ENCODE measurements at regions not wholly inside any gene's neighbourhood (a gene's known extent, or its start where the extent isn't known, plus 50 kb on each side); places are given as distances from the start of the nearest gene placed in this dataset.

- Histone ChIP-seq H3K9ac (ENCODE audit: low read length) (no peak overlapping the region), H3K9me2 (ENCODE audit: insufficient read depth) (no peaks in the 10 kb centered on the region), H2AFZ (ENCODE audit: low read depth, low read length, poor library complexity, severe bottlenecking) (no peak overlapping the region), H3K36me3 (ENCODE audit: control insufficient read depth in 1 of 2, insufficient read depth in 2 of 2, low read length in 2 of 2) (no peaks in the 10 kb centered on the region), H3K4me3 (replicated peaks in 1 of 2; ENCODE audit: low read depth in 1 of 2, low read length in 2 of 2) (no peak overlapping the region), H3K27ac (ENCODE audit: low read depth, low read length) (no peak overlapping the region), H3K4me1 (ENCODE audit: control insufficient read depth in 1 of 2, insufficient read depth in 2 of 2, low read length in 2 of 2) (no peaks in the 10 kb centered on the region), H3K4me2 (ENCODE audit: low read length) (no peak overlapping the region), H3K27me3 (ENCODE audit: insufficient read depth, low read length) (no peaks in the 10 kb centered on the region), H3K9me3 (ENCODE audit: control insufficient read depth in 1 of 2, insufficient read depth in 1 of 2, low read depth in 1 of 2, low read length in 2 of 2) (no peaks in the 10 kb centered on the region), H4K20me1 (ENCODE audit: insufficient read depth) (no peaks in the 10 kb centered on the region), H3K79me2 (ENCODE audit: insufficient read depth, low read length) (no peaks in the 10 kb centered on the region)
- ChIA-PET RAD21 (ENCODE audit: low non-redundant PET in 1 of 2, low total read pairs in 2 of 2, uncharacterized antibody in 2 of 2, unreplicated experiment in 2 of 2) (no interaction called here), POLR2A (no interaction called here), CTCF (no interaction called here)
- intact Hi-C loops (cut with micrococcal nuclease) = no loop called here
- no peak for ATAC-seq
- no TSS peak for BruUV-seq (replicated peaks)
- TF ChIP-seq SIN3A (IDR thresholded peaks at IDR 0.05; ENCODE audit: low read depth) (no peak), POLR2A (IDR thresholded peaks at IDR 0.05; ENCODE audit: borderline replicate concordance, extremely low read depth, insufficient read depth, insufficient read length) (no peak), ZNF274 (IDR thresholded peaks at IDR 0.05; ENCODE audit: low read depth, low read length) (no peak), FOSL1 (IDR thresholded peaks at IDR 0.05; ENCODE audit: low read depth) (no peak), ELF1 (IDR thresholded peaks at IDR 0.05; ENCODE audit: borderline replicate concordance, low read depth) (no peak), CBX3 (IDR thresholded peaks at IDR 0.05; ENCODE audit: low read depth) (no peak), YY1 (IDR thresholded peaks at IDR 0.05; ENCODE audit: extremely low read depth, insufficient replicate concordance, low read depth, low read length) (no peak), POLR2AphosphoS5 (IDR thresholded peaks at IDR 0.05; ENCODE audit: low read depth, low read length) (no peak), RAD21 (IDR thresholded peaks at IDR 0.05; ENCODE audit: low read depth) (no peak), SRF (IDR thresholded peaks at IDR 0.05; ENCODE audit: low read depth) (no peak), REST (IDR thresholded peaks at IDR 0.05; ENCODE audit: low read depth) (no peak), EZH2 (IDR thresholded peaks at IDR 0.05) (no peak), CEBPB (IDR thresholded peaks at IDR 0.05; ENCODE audit: low read depth) (no peak), EZH2phosphoT487 (IDR thresholded peaks at IDR 0.05; ENCODE audit: borderline replicate concordance) (no peak), TCF7L2 (IDR thresholded peaks at IDR 0.05; ENCODE audit: borderline replicate concordance, extremely low read depth, insufficient read depth, insufficient read length) (no peak), EGR1 (IDR thresholded peaks at IDR 0.05; ENCODE audit: low read depth) (no peak)
- TF ChIP-seq, protein P1, sequence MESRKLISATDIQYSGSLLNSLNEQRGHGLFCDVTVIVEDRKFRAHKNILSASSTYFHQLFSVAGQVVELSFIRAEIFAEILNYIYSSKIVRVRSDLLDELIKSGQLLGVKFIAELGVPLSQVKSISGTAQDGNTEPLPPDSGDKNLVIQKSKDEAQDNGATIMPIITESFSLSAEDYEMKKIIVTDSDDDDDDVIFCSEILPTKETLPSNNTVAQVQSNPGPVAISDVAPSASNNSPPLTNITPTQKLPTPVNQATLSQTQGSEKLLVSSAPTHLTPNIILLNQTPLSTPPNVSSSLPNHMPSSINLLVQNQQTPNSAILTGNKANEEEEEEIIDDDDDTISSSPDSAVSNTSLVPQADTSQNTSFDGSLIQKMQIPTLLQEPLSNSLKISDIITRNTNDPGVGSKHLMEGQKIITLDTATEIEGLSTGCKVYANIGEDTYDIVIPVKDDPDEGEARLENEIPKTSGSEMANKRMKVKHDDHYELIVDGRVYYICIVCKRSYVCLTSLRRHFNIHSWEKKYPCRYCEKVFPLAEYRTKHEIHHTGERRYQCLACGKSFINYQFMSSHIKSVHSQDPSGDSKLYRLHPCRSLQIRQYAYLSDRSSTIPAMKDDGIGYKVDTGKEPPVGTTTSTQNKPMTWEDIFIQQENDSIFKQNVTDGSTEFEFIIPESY (IDR thresholded peaks at IDR 0.05; ENCODE audit: extremely low read depth, insufficient replicate concordance, low read length) = no peak
- TF ChIP-seq, protein P2, sequence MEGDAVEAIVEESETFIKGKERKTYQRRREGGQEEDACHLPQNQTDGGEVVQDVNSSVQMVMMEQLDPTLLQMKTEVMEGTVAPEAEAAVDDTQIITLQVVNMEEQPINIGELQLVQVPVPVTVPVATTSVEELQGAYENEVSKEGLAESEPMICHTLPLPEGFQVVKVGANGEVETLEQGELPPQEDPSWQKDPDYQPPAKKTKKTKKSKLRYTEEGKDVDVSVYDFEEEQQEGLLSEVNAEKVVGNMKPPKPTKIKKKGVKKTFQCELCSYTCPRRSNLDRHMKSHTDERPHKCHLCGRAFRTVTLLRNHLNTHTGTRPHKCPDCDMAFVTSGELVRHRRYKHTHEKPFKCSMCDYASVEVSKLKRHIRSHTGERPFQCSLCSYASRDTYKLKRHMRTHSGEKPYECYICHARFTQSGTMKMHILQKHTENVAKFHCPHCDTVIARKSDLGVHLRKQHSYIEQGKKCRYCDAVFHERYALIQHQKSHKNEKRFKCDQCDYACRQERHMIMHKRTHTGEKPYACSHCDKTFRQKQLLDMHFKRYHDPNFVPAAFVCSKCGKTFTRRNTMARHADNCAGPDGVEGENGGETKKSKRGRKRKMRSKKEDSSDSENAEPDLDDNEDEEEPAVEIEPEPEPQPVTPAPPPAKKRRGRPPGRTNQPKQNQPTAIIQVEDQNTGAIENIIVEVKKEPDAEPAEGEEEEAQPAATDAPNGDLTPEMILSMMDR (IDR thresholded peaks at IDR 0.05 in 2 of 3, conservative IDR thresholded peaks at IDR 0.05 in 1 of 3; ENCODE audit: borderline replicate concordance in 1 of 3, insufficient read depth in 1 of 3, low read depth in 2 of 3, low read length in 2 of 3) = no peak
- TF ChIP-seq, protein P3, sequence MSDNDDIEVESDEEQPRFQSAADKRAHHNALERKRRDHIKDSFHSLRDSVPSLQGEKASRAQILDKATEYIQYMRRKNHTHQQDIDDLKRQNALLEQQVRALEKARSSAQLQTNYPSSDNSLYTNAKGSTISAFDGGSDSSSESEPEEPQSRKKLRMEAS (IDR thresholded peaks at IDR 0.05) = no peak
- TF ChIP-seq, protein P4, sequence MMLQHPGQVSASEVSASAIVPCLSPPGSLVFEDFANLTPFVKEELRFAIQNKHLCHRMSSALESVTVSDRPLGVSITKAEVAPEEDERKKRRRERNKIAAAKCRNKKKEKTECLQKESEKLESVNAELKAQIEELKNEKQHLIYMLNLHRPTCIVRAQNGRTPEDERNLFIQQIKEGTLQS (IDR thresholded peaks at IDR 0.05) = no peak
- no peak for DNase-seq (ENCODE audit: low read depth, low spot score)
These were observed 99.8 kb upstream of the PLCL2 start for GRCh38 chr3:16784973-16785372.

All from HCT116 (cell line).